ENCODE measurements at regions not wholly inside any gene's neighbourhood (a gene's known extent, or its start where the extent isn't known, plus 50 kb on each side); places are given as distances from the start of the nearest gene placed in this dataset.

DNA sequence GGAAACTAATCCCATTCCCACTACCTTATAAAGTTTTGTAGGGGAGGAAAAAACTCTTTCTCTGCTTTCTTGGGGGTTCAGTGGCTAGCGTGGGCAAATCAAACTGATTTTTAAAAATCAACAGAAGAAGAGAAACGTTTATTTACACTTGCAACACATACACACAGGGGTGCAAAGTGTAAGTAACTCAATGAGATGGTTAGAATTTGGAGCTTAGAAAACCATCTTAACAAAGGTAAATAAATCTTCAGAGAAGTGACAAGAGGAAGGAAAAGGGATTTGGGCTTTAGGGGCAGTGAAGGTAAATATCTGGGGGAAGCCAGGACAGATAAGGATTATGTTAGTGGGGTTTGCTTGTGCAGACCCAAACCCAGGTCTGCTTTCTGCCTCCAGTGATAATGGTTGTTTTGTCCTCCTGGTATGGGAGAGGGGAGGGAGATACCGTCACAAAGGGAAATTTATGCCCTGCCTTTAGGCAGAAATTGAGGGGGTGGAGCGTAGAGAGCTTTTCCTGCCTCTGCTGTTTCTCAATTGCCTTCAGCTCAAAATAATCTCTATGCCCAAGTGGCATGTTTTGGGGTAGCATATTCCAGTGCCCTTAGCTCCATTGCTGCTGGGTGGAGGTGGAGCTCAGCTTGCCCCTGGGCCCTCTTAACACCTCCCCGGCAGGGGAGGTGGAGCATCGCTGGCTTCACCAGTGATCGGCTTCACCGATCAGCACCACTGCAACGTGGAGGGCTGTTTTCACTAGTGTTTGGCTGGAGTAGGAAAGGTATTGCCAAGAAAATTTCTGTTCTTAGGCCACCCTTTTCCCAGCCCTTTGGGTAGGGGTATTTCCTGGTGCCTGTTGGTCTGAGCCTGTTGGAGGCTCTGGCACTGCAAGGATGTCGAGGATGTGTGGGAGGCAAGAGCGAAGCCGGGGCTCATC is 92.2 kb downstream of the TEX51 start:
- no peak for DNase-seq (ENCODE audit: low read depth, low spot score)

DNA sequence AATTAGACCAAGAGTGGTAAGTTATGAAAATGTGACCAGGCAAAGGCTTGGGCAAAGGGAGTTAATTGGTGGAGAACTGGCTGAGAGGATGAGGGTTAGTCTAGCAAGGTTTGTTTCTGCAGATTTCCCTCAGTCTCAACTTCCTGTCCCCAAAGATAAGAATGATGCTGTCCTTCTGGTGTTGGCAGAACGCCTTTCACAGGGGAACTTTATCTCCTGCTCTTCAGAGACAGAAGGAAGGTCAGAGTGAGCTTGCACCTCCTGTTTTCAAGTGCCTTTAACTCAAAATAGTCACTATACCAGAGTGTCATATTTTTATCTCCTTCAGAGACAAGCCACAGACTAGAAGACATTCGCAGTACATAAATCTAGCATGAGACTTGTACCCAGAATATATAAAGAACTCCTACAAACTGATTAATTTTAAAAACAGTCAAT is 95.7 kb downstream of the TEX51 start:
- DNase-seq (ENCODE audit: low read depth, low spot score): no peak

DNA sequence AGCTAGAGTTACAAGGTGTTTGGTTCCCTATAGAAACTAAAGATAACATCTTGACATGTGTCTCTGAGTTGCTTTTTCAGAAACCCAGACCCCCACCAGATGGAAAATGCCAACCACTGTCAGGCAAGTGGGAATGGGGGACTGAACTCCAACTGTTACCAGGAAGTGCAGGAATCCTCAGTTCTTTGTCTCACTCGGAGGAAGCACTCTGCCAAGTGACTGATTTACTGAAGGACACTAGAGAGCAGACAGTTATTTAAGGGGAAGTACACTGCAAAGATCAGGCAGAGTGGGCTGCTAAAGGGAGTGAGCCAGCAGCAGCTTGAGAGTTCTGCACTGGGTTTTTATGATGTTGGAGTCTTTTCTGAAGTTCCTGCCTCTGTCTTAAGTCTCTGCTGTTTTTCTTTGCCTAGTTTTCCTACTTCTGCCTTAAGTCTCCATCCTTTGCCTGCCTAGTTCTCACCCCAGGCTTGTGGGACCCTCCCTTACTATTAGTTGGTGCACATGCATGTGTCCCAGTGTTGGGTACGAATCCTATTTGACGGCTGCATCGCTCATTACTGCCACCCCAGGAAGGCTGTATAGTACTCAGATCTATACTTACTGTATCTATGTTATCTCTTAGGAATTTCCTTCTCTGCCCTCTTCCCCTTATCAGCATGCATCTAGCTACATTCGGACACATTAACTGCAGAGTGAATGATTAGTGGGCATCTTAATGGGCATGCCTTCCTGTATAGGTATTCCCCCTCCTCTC is 97.1 kb downstream of the TEX51 start:
- no peak for DNase-seq (ENCODE audit: low read depth, low spot score)

DNA sequence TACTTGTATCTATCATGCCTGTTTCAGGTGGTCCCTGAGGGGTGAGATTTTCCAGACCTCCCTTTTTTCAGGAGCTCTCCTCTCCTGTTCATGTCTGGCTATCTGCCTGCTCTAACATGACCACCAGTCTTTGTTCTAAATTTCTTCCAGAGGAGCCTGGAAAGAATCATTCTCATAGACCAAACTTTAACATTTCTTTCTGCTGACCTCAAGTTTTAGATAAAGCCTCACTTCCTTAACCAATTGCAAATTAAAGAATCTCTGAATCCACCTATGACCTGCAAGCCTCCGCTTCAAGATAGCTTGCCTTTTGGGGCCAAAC is 97.6 kb downstream of the TEX51 start:
- DNase-seq (ENCODE audit: low read depth, low spot score): no peak

All from activated CD4-positive, CD25-positive, alpha-beta regulatory T cell treated with anti-CD3 and anti-CD28 coated beads, Interleukin-2, amount 50 U/mL, for 16 hours (primary cell).